ENCODE measurements at regions not wholly inside any gene's neighbourhood (a gene's known extent, or its start where the extent isn't known, plus 50 kb on each side); places are given as distances from the start of the nearest gene placed in this dataset.
"Not testable (repeated sequence)": the region's sequence is repeated elsewhere in the genome, so short reads cannot be mapped to it uniquely, and the experiment has no call there.

DNA sequence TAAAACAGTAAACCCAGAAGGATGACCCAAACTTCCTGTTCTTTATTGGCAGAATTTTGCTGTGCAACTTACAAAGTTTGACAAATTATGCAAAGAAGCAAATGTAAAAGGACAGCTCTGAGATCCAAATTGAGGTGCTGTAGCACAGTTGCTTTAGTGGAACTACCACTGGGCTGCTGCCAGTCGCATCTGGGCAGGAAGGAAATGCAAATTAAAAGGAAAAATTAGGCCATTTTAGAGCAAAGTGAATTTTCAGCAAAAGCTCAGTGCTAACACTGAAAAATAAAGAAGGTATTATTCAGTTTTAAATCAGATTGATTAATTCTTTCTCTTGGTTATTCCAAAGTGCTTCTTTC lies 104.5 kb downstream of the ZMAT3 start:
- peak in 4 of 10 donors; percentile 10 to 61 (median 28) for DNase-seq
- intact Hi-C loops (cut with DNase I) = no loop called here

DNA sequence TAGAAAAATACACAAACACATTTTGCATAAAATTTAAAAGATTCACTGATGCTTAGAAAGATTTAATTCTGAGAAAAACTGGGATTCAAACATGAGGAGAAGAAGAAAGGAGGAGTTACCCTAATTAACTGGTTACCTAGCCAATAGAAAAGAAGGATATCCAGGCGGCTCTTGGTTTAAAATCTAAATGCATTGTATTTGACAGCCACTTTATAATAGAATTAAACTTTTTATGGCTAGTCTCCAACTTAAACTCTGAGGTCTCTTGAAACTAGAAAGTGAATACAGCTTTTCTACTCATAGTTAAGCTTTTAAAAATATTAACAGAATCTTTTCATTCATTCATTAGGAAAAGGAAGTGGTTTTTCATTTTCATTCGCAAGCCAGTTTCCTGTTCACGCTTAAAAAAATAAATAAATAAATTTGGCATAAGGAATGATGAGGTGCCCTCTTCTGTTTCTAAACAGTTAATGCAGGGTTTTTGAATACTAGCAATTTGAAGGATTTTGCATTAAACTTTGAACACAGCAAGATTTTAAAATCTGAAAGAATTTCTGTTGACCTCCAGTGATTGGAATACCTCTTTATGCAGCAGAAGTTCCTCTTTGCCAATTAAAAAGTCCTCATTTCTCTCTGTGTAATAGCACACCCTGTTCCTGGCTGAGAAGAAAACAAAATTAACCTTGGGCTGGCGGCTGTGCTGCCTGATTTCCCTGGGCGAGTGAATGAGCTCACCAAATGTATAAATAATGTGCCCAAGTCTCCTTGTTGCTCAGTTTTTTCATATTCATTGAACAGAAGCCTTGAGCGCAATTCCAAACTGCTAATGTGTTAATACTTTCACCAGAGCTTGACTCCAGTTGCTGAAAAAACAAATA lies 105.1 kb downstream of the ZMAT3 start:
- peak in 2 of 10 donors; percentile 13 to 59 for DNase-seq
- intact Hi-C loops (cut with DNase I) = loop anchor here (1.0 kb wide), 1 partner anchor 529 kb away; no protein-coding TSS in a partner anchor

DNA sequence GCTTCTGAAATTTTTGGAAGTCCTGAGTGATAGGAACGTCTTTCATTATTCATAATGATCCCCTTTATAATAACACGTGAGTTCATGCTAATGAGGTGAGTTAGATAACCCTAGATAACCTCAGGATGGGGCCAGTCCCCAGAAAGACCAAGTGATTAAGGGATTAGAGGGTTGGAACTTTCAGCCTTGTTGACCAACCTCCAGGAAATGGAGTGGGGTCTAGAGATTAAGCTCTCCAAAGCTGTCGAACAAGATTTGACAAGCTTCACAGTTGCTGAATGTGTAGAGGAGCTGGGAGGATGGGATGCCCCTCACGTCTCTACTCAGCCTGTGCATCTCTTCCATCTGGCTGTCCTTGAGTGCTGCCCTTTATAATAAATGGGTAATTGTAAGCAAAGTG lies 107.1 kb downstream of the ZMAT3 start:
- intact Hi-C loops (cut with DNase I) = no loop called here
- no peak for DNase-seq

DNA sequence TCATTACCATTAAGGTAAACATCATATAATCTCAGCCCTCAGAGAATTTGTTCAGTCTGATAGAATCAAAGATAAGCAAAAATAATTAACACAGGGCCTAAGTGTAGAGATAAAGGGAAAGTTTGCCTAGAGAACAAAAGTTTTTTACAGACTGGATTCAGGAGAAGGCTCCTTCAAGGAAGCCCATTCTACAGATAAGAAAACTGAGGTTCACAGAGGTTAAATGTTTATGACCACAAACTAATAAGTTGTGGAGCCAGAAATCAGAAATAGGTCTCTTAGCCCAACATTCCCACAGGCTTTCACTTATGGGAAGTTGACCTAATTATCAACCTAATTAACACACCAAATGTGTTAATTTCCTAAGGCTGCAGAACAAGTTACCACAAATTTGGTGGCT lies 110.7 kb downstream of the ZMAT3 start:
- no peak for DNase-seq
- intact Hi-C loops (cut with DNase I) = no loop called here

DNA sequence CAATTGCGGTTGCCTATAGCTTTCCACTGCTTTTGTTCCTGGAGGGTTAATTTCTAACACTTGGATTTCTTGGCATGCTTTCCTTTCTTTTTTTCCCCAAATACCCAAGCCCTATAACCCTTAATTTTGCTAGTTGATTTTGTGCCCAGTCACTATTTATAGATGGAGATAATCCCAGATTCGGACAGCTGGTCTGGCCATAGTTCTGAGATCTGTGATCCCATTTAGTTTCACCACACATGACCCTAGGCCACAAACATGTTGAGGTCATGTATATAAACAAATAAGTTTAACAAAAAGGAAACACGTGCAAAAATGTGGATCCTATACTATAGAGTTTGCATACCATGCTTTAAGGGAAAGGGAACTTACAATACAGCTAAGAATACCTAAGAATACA lies 111.4 kb downstream of the ZMAT3 start:
- intact Hi-C loops (cut with DNase I) = no loop called here
- DNase-seq = no peak

DNA sequence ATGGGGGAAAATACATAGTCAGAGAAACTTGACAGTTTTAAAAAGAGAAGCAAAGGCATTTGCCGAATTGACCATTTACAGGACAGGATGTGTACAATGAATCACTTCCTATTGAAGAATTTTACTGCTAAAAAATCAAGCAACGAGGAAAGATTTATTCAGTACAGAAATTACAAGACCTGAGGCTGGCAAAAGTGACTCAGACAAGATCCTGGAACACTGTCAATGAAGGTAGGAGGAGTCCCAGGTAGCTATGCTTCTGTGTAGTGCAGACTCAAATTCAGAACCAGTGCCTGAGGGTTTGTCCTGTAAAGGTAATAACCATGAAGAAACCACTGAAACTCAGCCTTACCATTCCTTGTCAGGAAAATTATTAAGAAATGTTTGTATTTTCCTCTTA lies 120.9 kb downstream of the ZMAT3 start:
- DNase-seq = no peak
- intact Hi-C loops (cut with DNase I) = no loop called here

DNA sequence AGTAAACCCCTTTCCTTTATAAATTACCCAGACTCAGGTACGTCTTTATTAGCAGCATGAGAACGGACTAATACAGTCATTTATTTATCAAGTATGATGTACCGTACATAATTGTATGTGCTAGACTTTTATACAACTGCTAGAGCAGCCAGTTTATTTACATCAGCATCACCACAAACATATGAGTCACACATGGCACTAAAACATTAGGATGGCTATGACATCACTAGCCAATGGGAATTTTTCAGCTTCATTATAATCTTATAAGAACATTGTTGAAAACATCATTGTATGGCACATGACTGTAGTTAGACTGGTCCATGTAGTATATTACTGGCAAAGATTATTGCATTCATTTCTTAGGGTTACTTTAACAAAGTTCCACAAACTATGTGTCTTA lies 121.7 kb downstream of the ZMAT3 start:
- intact Hi-C loops (cut with DNase I) = no loop called here
- no peak for DNase-seq

DNA sequence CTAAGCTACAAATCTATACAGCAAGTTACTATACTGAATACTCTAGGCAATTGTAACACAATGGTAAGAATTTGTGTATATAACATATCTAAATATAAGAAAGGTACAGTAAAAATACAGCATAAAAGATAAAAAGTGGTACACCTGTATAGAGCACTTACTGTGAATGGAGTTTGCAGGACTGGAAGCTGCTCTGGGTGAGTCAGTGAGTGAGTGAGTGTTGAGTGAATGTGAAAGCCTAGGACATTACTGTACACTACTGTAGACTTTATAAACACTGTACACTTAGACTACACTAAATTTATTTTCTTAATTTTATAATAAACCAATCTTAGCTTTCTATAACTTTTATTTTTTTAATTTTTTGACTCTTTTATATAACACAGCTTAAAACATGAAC lies 123.1 kb downstream of the ZMAT3 start:
- intact Hi-C loops (cut with DNase I) = no loop called here
- DNase-seq = no peak

DNA sequence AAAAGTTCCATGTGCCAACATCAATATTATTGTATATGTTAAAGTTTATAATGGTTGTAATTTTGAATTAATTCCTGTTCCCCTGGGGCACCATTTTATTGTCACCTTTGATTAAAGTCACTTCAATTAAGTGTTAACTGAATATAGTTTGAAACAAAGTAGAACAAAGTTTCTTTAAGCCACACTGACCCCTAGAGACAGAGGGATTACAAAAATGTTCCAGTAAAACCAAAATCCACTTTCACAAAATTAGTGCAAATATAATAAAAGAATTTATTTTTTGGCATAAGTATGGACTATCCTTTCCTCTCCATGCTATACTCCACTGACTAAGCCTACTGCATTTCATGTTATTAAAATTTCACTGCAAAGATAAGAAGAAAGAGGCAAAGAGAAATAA lies 123.9 kb downstream of the ZMAT3 start:
- intact Hi-C loops (cut with DNase I) = no loop called here
- no peak for DNase-seq

DNA sequence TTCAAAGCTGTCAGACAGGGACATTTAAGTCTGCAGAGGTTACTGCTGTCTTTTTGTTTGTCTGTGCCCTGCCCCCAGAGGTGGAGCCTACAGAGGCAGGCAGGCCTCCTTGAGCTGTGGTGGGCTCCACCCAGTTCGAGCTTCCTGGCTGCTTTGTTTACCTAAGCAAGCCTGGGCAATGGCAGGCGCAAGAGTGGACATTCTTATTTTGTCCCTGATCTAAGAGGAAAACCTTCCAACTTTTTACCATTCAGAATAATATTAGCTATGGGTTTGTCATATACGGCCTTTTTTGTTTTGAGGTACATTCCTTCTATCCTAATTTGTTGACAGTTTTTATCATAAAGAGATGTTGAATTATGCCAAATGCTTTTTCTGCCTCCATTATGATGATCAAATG lies 129.3 kb downstream of the ZMAT3 start:
- intact Hi-C loops (cut with DNase I) = not testable (repeated sequence)

DNA sequence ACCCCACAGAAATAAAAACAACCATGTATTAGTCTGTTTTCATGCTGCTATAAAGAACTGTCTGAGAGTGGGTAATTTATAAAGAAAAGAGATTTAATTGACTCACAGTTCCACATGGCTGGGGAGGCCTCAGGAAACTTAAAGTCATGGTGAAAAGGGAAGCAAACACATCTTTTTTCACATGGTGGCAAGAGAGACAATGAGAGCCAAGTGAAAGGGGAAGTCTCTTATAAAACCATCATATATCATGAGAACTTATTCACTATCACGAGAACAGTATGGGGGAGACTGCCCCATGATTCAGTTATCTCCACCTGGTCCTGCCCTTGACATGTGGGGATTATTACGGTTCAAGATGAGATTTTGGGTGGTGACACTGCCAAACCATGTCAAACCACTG lies 141.5 kb downstream of the ZMAT3 start:
- intact Hi-C loops (cut with DNase I) = no loop called here
- no peak for DNase-seq

More for the DNA sequence above, 129.3 kb downstream of the ZMAT3 start:
- not testable (repeated sequence) for DNase-seq

DNA sequence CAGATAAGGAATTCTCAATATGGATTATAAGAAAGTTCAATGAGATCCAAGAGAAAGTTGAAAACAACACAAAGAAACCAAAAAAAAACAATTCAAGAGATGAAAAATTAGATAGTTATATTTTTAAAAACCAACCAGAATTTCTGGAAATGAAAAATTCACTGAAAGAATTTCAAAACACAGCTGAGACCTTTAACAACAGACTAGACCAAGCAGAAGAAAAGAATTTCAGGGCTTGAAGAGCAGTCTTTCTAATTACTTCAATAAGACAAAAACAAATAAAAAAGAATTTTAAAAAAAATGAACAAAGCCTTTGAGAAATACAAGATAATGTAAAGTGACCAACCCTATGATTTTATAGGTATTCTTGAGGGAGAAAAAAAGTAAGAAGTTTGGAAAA lies 155.4 kb downstream of the ZMAT3 start:
- intact Hi-C loops (cut with DNase I) = no loop called here
- DNase-seq = no peak

DNA sequence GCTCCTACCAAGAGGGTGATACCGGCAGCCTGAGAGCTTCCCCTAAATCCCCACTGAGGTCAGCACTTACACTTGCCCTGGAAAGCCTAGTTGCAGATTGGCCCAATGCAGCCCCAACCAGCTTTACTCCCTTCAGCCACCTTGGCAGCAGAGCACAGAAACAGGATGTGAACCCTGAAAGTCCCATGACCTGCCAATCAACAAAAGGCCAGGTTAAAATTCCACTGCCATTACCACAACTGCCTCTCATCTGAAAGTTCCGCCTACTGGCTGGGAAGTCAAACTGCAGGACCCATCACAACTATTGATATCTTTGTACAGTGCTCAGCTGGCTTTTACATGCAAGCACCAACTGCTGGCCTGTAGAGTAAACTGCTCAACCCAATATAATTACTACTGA lies 156.2 kb downstream of the ZMAT3 start:
- intact Hi-C loops (cut with DNase I) = no loop called here
- DNase-seq = no peak

DNA sequence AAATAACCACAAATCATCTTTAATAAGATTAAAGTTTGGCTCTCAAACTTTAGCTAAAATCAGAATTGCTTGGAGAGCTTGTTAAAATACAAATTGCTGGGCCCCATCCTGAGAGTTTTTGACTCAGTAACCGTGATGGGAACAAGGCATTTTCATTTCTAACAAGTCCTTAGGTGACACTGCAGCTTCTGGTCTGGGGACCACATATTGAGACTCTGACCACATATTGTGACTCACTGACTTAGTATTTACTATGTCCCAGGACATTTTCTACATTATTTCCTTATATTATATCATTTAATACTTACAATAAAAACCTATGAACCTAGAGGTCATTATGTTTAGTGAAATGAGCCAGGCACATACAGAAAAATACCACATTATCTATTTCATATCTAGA lies 164.5 kb downstream of the ZMAT3 start:
- no peak for DNase-seq
- intact Hi-C loops (cut with DNase I) = no loop called here

DNA sequence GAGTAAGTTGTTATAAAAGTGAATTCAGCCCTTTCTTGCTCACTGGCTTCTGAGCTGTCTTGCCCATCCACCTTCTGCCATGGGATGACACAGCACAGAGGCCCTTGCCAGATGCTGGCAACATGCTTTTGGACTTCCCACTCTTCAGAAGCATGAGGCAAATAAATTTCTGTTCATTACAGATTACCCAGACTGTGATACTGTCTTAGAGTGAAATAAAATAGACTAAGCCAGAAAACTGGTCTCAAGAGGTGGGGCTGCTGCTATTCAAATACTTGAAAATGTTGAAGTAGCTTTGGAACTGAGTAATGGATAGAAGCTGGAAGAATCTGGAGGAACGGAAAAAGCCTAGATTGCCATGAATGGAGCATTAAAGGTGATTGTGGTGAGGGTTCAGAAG lies 170.4 kb downstream of the ZMAT3 start:
- intact Hi-C loops (cut with DNase I) = no loop called here
- DNase-seq = no peak

DNA sequence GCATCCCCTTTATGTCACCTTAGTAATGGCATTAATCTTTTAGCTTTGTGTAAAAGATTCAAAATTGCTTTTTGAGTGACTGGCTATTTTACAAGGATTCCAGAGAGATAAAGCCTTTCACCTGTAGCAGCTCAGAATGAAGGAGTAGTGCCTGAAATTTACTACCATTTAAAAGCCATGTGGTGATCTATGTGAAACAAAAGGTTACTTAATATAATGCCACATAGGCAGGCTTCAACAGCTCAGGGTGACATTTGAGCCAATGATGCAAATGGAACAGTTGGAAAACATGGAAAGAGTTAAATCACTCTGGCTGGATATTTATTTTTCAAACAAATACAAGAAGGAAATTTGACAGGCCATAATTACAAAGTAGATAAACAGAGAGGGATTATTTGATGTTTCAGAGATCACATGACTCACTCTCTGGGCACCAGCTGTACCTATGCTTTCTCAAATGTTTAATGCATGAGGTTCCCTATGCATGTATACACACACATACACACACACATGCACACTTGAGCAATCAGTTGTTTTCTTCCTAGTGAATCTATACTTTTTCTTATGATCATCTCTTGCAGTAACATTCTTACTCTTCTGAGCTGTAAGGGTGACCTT lies 171.5 kb downstream of the ZMAT3 start:
- intact Hi-C loops (cut with DNase I) = no loop called here
- DNase-seq = no peak

DNA sequence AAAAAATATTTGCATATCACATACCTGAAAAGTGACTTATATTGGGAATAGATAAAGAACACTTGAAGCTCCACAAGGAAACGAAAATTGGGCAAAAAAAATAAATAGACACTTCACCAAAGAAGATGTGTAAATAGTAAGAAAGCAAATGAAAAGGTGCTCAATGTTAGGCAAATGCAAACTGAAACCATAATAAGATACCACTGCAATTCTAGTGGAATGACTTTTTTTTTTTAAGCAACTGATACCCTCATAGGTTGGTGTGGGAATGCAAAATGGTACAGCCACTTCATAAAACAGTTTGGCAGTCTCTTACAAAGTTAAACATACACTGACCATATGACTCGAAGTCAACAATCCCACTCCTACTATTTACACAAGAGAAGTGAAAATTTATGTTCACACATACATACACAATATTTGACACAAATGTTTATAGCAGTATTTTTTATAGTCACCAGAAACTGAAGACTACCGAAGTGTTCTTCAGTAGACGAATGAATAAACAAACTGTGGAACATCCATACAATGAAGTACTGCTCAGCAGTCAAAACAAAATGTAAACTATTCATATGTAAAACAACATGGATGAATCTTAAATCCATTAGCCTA lies 176.3 kb downstream of the ZMAT3 start:
- DNase-seq = no peak
- intact Hi-C loops (cut with DNase I) = no loop called here

Measured in posterior cingulate gyrus (tissue), 11 donors.